OCI-LY1 (cell line): ENCODE measurements at regions not wholly inside any gene's neighbourhood (a gene's known extent, or its start where the extent isn't known, plus 50 kb on each side); places are given as distances from the start of the nearest gene placed in this dataset.

Experiments used
- H2AFZ ChIP-seq: fragments of 200-600 bp; sonication (generic), shearing (Covaris generic); 2 replicates; pipeline ENCODE4 v1.6.0; 2014; ENCODE audit warnings: antibody characterized with exemption, mild to moderate bottlenecking, low read length
- H3F3A ChIP-seq: fragments of 200-600 bp; sonication (generic), shearing (Covaris generic); 2 replicates; pipeline ENCODE4 v1.6.0; 2014; ENCODE audit warnings: mild to moderate bottlenecking, antibody characterized with exemption, low read length, moderate library complexity; ENCODE audit not compliant: insufficient read depth
- H3K27ac ChIP-seq: fragments of 200-600 bp; sonication (generic); 2 replicates; pipeline ENCODE4 v1.5.1; 2014; ENCODE audit warnings: low read length, mixed run types, mild to moderate bottlenecking, low read depth; ENCODE audit not compliant: poor library complexity, severe bottlenecking
- H3K27me3 ChIP-seq: fragments of 200-600 bp; sonication (generic); 2 replicates; pipeline ENCODE4 v1.6.0; 2014; ENCODE audit warnings: antibody characterized with exemption, mild to moderate bottlenecking, low read length, moderate library complexity; ENCODE audit not compliant: insufficient read depth
- H3K36me3 ChIP-seq: fragments of 200-600 bp; sonication (generic); 2 replicates; pipeline ENCODE4 v1.6.1; 2014; ENCODE audit warnings: mild to moderate bottlenecking, antibody characterized with exemption, low read length, moderate library complexity, mixed read lengths; ENCODE audit not compliant: insufficient read depth
- H3K4me1 ChIP-seq: fragments of 200-600 bp; sonication (generic); 2 replicates; pipeline ENCODE4 v1.5.1; 2014; ENCODE audit warnings: mild to moderate bottlenecking, low read length, moderate library complexity; ENCODE audit not compliant: insufficient read depth, severe bottlenecking
- H3K4me2 ChIP-seq: fragments of 200-600 bp; sonication (generic), shearing (Covaris generic); 2 replicates; pipeline ENCODE4 v1.6.1; 2014; ENCODE audit warnings: low read length
- H3K4me3 ChIP-seq: fragments of 200-600 bp; sonication (generic); 2 replicates; pipeline ENCODE4 v1.5.1; 2014; ENCODE audit warnings: low read length, low read depth, mild to moderate bottlenecking, mixed read lengths; ENCODE audit not compliant: poor library complexity, severe bottlenecking
- H3K79me2 ChIP-seq: fragments of 200-600 bp; shearing (Covaris generic); 2 replicates; pipeline ENCODE4 v1.6.1; 2016; ENCODE audit warnings: mixed run types, low read length, mixed read lengths; ENCODE audit not compliant: insufficient read depth
- H3K9ac ChIP-seq: fragments of 200-600 bp; sonication (generic), shearing (Covaris generic); 2 replicates; pipeline ENCODE4 v1.6.1; 2014; ENCODE audit warnings: mild to moderate bottlenecking, low read length, mixed read lengths
- H3K9me2 ChIP-seq: fragments of 200-600 bp; sonication (generic), shearing (Covaris generic); 2 replicates; pipeline ENCODE4 v1.6.1; 2014; ENCODE audit warnings: low read depth, mild to moderate bottlenecking, low read length, mixed read lengths
- H3K9me3 ChIP-seq: fragments of 200-600 bp; shearing (Covaris generic); 2 replicates; pipeline ENCODE4 v1.6.1; 2014; ENCODE audit warnings: low read length, mixed read lengths
- H4K20me1 ChIP-seq: fragments of 200-600 bp; sonication (generic), shearing (Covaris generic); 2 replicates; pipeline ENCODE4 v1.6.0; 2016; ENCODE audit warnings: mild to moderate bottlenecking, low read length; ENCODE audit not compliant: insufficient read depth
- CTCF ChIP-seq: fragments of 200-600 bp; sonication (generic), shearing (Covaris generic); IDR thresholded peaks from 2 replicates; pipeline ENCODE4 v1.5.1; 2017; ENCODE audit warnings: mild to moderate bottlenecking, antibody characterized with exemption, low read length, moderate library complexity, mixed read lengths
- EZH2 ChIP-seq: fragments of 200-600 bp; sonication (generic), shearing (Covaris generic); IDR thresholded peaks from 2 replicates; pipeline ENCODE4 v1.8.0; 2017; ENCODE audit warnings: borderline replicate concordance, mixed run types, mild to moderate bottlenecking, antibody characterized with exemption, low read length, moderate library complexity, mixed read lengths

GRCh38 chr3:135514060-135514448 lies 451.5 kb upstream of the PPP2R3A start:
- H3K27me3 ChIP-seq = no peaks in the 10 kb centered on the region; the same call in 1 of the 2 replicates
- no peaks in the 10 kb centered on the region for H3K36me3 ChIP-seq
- no peak overlapping the region for H2AFZ ChIP-seq
- no peaks in the 10 kb centered on the region for H4K20me1 ChIP-seq
- no peak overlapping the region for H3K4me2 ChIP-seq
- H3K9ac ChIP-seq = no peak overlapping the region
- no peak for TF ChIP-seq EZH2
- H3K79me2 ChIP-seq = no peaks in the 10 kb centered on the region
- H3K9me2 ChIP-seq = no peaks in the 10 kb centered on the region
- no peaks in the 10 kb centered on the region for H3K4me1 ChIP-seq
- no peaks in the 10 kb centered on the region for H3K9me3 ChIP-seq
- no peak overlapping the region for H3K27ac ChIP-seq
- H3K4me3 ChIP-seq = no peak overlapping the region
- no peaks in the 10 kb centered on the region for H3F3A ChIP-seq

GRCh38 chr3:135516143-135516542 lies 449.4 kb upstream of the PPP2R3A start:
- Histone ChIP-seq H3K9me3 (no peaks in the 10 kb centered on the region), H3K27ac (no peak overlapping the region), H3K9me2 (no peaks in the 10 kb centered on the region), H2AFZ (no peak overlapping the region), H3K36me3 (no peaks in the 10 kb centered on the region), H3K4me2 (no peak overlapping the region), H3K79me2 (no peaks in the 10 kb centered on the region), H3K4me3 (no peak overlapping the region), H3K4me1 (no peaks in the 10 kb centered on the region), H4K20me1 (no peaks in the 10 kb centered on the region), H3F3A (no peaks in the 10 kb centered on the region), H3K27me3 (no peaks in the 10 kb centered on the region; the same call in 1 of the 2 replicates), H3K9ac (no peak overlapping the region)
- no peak; the same call in 1 of the 2 replicates for TF ChIP-seq CTCF
- no peak for TF ChIP-seq EZH2

DNA sequence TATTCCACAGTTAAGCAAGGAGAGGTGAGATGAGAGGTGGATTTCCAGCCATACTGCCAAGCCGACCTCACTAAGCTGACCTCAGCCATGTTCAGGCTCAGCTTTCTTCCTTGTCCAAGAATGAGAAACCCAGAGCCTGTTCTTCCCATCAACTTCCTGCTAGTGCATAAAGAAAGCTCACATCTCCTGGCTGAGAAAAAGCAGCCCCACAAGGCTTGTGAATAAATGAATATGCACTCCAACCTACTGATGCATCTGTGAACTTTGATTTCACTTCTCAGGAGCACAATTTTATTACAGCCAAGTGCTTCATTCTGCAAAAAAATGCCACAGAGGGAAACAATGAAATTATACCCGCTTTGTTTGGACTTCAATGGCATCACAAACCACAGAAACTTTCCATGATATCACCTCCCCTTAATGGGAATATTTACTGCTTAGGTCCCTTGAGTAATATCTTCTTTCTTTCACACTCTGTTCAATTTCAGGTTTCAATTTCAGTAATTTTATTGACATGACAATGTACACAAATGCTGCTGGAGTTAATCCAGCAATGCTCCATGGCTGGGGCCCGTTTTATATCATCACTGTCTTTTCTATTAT lies 437.0 kb upstream of the PPP2R3A start:
- H3K4me3 ChIP-seq = no peak overlapping the region
- H3K4me2 ChIP-seq = no peak overlapping the region
- no peak overlapping the region for H2AFZ ChIP-seq
- no peaks in the 10 kb centered on the region for H3K36me3 ChIP-seq
- H3K27ac ChIP-seq = no peak overlapping the region
- no peaks in the 10 kb centered on the region for H3F3A ChIP-seq
- H3K9ac ChIP-seq = no peak overlapping the region
- H3K27me3 ChIP-seq = no peaks in the 10 kb centered on the region
- no peaks in the 10 kb centered on the region for H3K4me1 ChIP-seq
- H3K9me2 ChIP-seq = no peaks in the 10 kb centered on the region
- TF ChIP-seq EZH2 = no peak
- TF ChIP-seq CTCF = no peak
- no peaks in the 10 kb centered on the region for H3K9me3 ChIP-seq
- no peaks in the 10 kb centered on the region for H4K20me1 ChIP-seq
- no peaks in the 10 kb centered on the region for H3K79me2 ChIP-seq

DNA sequence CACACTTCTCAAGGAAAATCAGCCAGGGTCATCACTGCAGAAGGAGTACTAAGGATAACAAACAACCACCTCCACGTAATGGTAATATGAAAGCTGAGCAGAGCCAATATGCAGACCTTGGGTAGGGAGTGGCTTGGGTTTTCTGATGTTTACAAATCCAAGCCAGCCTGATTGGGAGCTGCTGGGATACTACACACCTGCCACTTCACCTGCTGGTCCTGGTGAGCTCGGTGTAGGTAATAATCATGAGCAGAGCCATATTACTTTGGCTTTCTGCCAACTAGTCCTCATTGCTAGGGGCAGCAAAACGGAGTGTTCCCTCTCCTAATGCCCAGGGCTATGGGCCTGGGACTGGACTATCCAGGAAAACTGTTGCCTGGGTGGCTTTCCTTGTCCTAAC lies 433.5 kb upstream of the PPP2R3A start:
- Histone ChIP-seq H3K4me1 (no peaks in the 10 kb centered on the region), H4K20me1 (no peaks in the 10 kb centered on the region), H3K27ac (no peak overlapping the region), H3F3A (no peaks in the 10 kb centered on the region), H3K79me2 (no peaks in the 10 kb centered on the region), H3K9me3 (no peaks in the 10 kb centered on the region), H3K9me2 (no peaks in the 10 kb centered on the region), H3K9ac (no peak overlapping the region), H3K4me3 (no peak overlapping the region), H3K4me2 (no peak overlapping the region), H3K36me3 (no peaks in the 10 kb centered on the region), H2AFZ (no peak overlapping the region), H3K27me3 (no peaks in the 10 kb centered on the region)
- TF ChIP-seq CTCF (no peak), EZH2 (no peak)
